ENCODE measurements at regions not wholly inside any gene's neighbourhood (a gene's known extent, or its start where the extent isn't known, plus 50 kb on each side); places are given as distances from the start of the nearest gene placed in this dataset.
"Not testable (repeated sequence)": the region's sequence is repeated elsewhere in the genome, so short reads cannot be mapped to it uniquely, and the experiment has no call there.

- intact Hi-C loops (cut with DNase I; ENCODE audit: low total_unique reads) = no loop called here
- TF ChIP-seq POLR2A (IDR thresholded peaks at IDR 0.05) (no peak), POLR2AphosphoS5 (IDR thresholded peaks at IDR 0.05) (no peak), CTCF (IDR thresholded peaks at IDR 0.05) (no peak)
- H3K4me1 ChIP-seq = no peaks in the 10 kb centered on the region
- H3K27ac ChIP-seq = peak overlapping the region in 1 of 2 donors; percentile 33
- H3K36me3 ChIP-seq = no peaks in the 10 kb centered on the region
- H3K4me3 ChIP-seq = no peak overlapping the region
- no peaks in the 10 kb centered on the region for H3K27me3 ChIP-seq
- DNase-seq (ENCODE audit: low spot score in 2 of 2) = peak in 1 of 2 donors; percentile 69
- no peaks in the 10 kb centered on the region for H3K9me3 ChIP-seq
Measured at GRCh38 chr4:138864961-138865720, 150.4 kb upstream of the NOCT start.

DNA sequence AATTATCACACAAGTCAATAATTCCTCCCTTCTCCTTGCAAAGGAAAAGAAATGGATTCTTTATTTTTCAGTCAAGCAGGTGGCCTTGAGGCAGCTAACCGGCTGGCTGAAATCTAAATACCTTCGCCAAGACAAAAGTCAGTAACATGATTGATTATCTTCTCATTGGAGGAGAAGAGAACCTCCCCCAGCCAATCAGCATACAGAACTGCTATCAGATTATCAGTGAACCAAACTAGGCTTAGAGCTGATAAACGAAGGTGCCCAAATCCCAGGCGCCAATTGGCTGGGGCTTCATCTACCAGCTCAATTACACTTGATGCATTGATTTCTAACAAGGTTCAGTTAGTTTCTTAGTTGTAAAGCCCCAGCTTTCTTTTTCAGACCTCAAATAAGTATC is 152.4 kb upstream of the NOCT start:
- no peak for DNase-seq (ENCODE audit: low spot score in 2 of 2)
- Histone ChIP-seq H3K36me3 (no peaks in the 10 kb centered on the region), H3K27ac (no peak overlapping the region), H3K27me3 (no peaks in the 10 kb centered on the region), H3K4me3 (no peak overlapping the region), H3K4me1 (no peaks in the 10 kb centered on the region), H3K9me3 (no peaks in the 10 kb centered on the region)
- TF ChIP-seq POLR2A (IDR thresholded peaks at IDR 0.05) (no peak), POLR2AphosphoS5 (IDR thresholded peaks at IDR 0.05) (no peak), CTCF (IDR thresholded peaks at IDR 0.05) (no peak)
- intact Hi-C loops (cut with DNase I; ENCODE audit: low total_unique reads) = no loop called here

DNA sequence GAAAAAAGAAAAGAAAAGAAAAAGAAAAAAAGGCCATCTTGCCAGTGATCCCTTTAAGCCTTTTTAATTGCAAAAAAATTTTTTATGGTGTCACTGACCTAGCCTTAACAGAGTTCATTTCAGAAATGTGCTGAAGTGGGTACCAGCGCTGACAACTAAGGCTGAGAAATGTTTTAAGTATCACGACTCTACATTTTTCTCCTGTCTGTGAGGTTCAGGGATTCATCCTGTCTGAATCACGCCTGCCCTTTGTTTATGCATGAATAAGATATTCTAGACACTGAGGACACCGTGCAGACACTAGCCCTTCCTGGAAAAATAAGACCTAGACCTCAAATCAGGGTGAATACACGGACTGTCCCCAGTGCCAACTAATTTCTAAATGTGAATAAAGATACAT is 154.4 kb upstream of the NOCT start:
- no peak for DNase-seq (ENCODE audit: low spot score in 2 of 2)
- Histone ChIP-seq H3K36me3 (no peaks in the 10 kb centered on the region), H3K27me3 (no peaks in the 10 kb centered on the region), H3K4me3 (no peak overlapping the region), H3K4me1 (no peaks in the 10 kb centered on the region), H3K9me3 (no peaks in the 10 kb centered on the region), H3K27ac (no peak overlapping the region)
- intact Hi-C loops (cut with DNase I; ENCODE audit: low total_unique reads) = no loop called here
- TF ChIP-seq POLR2A (IDR thresholded peaks at IDR 0.05) (no peak), CTCF (IDR thresholded peaks at IDR 0.05) (no peak), POLR2AphosphoS5 (IDR thresholded peaks at IDR 0.05) (no peak)

GRCh38 chr4:138860357-138860756 is 155.2 kb upstream of the NOCT start:
- H3K4me1 ChIP-seq; intact Hi-C loops (cut with DNase I; ENCODE audit: low total_unique reads); DNase-seq (ENCODE audit: low spot score in 2 of 2); H3K4me3 ChIP-seq; H3K27me3 ChIP-seq; H3K27ac ChIP-seq; H3K36me3 ChIP-seq; H3K9me3 ChIP-seq: not testable (repeated sequence)

- Histone ChIP-seq H3K4me3 (no peak overlapping the region), H3K27me3 (no peaks in the 10 kb centered on the region), H3K9me3 (no peaks in the 10 kb centered on the region), H3K4me1 (no peaks in the 10 kb centered on the region), H3K36me3 (no peaks in the 10 kb centered on the region), H3K27ac (no peak overlapping the region)
- TF ChIP-seq CTCF (IDR thresholded peaks at IDR 0.05) (no peak), POLR2A (IDR thresholded peaks at IDR 0.05) (no peak), POLR2AphosphoS5 (IDR thresholded peaks at IDR 0.05) (no peak)
- intact Hi-C loops (cut with DNase I; ENCODE audit: low total_unique reads) = no loop called here
- no peak for DNase-seq (ENCODE audit: low spot score in 2 of 2)
Measured at GRCh38 chr4:138859254-138859653, 156.3 kb upstream of the NOCT start.
